SIG-M5 treated with dmso at 0.1 percent for 504 hours (cell line): ENCODE measurements at regions not wholly inside any gene's neighbourhood (a gene's known extent, or its start where the extent isn't known, plus 50 kb on each side); places are given as distances from the start of the nearest gene placed in this dataset.
"Not testable (repeated sequence)": the region's sequence is repeated elsewhere in the genome, so short reads cannot be mapped to it uniquely, and the experiment has no call there.

Experiments
- DNase-seq: peaks from one replicate; lab custom pipeline; 2025; ENCODE audit not compliant: unreplicated experiment; lab: John Stamatoyannopoulos, UW

DNA sequence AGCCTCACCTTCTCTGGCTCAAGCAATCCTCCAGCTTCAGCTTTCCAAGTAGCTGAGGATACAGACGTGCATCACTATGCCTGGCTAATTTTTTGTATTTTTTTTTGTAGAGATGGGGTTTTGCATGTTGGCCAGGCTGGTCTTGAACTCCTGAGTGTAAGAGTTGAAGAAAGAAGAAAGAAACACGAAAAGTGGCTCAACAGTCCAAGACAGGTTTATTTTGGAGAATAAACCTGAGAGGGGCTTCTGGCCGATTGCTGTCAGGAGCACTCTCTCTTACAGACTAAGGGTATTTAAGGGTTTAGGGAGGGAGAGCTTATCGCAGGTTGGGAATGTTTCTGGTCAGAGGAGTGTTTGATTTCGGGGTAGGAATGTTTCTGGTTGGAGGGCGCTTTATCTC lies 75.9 kb downstream of the RRM2 start:
- DNase-seq = not testable (repeated sequence)

DNA sequence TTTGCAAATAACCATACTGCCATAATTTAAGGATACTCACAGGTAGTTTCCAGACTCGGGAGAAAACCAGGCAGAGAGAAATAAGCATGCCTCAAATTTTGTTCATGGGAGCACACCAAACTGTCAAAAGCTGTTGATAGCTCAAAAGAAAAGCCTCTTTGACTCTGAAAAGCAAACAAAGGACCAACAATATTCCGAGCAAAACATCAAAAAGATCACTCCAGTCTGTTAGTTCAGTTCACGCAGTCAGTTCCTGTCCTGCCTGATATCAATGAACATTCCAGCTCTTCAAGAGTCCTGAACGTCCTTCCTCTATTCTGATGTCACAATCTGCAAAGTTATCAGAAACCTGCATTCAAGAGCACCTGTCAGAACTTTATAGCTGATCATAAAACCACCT lies 78.7 kb downstream of the RRM2 start:
- DNase-seq = no peak

DNA sequence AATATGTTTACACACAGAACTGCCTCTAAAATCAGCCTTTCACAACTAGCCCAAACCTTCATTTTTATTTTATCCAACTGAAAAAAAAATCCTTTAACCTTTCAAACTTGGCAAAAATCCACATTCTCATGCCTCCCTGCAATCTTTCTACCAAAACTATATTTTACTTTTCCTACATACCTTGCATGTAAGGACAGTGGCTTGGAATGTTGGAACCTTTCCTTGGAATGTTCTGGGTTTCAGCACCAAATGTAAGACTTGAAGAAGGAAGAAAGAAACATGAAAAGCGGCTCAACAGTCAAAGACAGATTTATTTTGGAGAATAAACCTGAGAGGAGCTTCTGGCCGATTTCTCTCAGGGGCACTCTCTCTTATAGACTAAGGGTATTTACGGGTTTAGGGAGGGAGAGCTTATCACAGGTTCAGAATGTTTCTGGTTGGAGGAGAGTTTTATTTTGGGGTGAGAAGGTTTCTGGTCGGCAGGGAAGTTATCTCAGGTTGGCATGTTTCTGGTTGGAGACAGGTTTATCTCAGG lies 79.7 kb downstream of the RRM2 start:
- DNase-seq = no peak

DNA sequence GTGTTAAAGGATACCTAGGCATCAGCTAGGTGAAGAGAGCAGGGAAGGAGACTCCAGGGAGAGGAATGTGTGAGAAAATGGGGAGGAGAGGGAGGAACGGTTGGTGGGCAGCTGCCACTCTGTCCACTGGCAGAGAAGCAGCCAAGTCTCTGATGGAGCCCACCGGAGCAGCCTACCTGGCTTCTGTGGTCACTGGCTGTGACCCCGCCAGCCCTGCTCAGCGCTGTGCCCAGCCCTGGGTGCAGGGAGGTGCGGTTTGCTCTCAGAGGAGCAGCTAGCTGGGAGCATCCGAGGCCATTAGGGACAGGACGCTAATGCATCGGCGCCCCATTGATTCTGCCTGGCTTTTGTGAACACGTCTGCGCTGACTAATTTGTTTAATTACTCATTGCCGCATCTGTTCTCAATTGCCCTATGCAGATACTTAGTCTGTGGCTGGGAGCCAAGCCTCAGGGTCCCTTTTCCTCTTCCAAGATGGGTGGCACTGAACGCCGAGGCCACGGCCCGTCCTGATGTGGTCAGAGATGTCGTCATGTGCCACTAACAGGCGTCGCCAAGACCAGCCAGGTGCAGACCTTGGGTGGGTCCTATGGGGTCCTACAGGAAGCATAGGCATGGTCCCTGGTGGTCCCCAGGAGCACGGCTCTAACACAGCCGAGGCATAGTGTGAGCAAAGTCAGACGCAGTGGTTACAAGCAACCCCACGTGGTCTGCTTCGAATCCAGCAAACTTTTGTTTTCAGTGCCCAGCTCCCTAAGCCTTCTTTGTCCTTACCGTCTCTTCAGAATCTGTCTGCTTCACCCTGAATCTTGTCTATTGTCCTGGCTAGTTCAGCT lies 82.0 kb downstream of the RRM2 start:
- DNase-seq = no peak

DNA sequence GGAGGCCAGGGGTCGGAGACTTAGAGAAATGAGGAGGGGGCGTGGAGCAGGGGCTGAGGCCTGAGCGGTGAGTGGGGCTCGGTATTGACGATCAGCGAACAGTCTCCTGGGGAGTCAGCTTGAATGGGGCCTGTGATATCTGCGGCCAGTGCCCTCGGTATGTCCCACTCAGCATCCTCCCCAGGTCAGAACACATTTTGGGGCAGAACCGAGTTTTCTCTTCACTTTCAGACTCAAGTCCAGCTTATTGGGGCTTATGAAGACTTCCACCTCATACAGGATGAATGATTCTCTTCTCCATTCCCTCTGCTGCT lies 82.6 kb downstream of the RRM2 start:
- DNase-seq = no peak

DNA sequence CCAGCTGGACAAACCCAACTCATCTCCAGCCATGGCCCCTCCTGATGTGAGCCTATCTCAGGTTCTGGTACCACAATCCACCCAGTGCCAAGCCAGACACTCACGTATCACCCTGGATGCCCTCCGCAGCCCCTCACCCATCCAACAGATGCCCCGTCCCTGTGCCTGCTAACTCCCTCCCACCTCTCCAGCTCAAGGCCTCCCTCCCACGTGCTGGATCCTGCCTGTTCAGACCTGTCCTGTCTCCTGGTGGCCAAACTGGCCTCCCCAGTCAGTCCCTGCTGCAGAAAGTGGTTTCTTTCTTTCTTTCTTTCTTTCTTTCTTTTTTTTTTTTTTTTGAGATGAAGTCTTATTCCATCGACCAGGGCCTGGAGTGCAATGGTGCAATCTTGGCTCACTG lies 86.2 kb downstream of the RRM2 start:
- no peak for DNase-seq

DNA sequence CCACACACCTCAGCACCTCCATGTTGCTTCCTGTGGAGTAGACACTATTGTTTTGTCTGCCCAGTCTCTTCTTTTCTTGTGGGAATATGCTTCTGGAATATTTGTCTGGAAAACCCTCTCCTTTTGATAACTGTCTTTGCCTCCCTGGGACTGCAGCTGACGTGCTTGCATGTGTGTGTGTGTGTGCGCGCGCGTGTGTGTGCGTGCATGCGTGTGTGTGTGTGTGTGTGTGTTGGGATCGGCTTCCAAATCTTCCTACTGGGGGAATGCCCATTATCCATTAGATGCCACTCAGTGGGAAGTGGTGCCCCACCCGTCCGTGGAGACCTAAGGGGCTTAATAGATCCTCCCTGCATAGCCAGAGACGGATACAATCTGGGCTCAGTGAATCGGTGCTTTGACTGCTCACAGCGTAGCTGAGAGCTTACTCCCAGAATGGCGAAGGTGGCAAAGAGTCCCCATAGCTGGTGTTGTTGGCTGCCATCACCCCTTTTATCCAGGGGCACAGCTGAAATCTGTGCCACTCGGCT lies 86.9 kb downstream of the RRM2 start:
- DNase-seq = no peak

DNA sequence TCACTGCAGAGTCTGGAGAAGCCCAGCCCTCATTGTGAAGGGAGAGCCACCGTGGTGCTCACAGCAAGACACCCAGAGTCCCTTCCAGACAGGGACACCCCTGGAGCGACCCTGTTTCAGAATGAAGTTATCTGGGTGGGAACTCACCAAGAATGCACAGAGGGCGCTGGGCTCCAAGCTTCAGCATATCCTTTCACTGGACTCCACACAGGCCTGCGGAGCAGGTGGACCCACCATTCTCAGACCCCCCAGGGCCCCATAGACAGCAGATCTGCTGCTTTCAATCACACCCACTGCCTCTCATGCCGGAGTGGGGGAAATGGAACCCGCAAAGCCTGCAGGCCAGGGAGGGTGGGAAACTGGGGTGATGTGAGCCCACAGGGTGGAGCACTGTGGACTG lies 87.8 kb downstream of the RRM2 start:
- DNase-seq = no peak

DNA sequence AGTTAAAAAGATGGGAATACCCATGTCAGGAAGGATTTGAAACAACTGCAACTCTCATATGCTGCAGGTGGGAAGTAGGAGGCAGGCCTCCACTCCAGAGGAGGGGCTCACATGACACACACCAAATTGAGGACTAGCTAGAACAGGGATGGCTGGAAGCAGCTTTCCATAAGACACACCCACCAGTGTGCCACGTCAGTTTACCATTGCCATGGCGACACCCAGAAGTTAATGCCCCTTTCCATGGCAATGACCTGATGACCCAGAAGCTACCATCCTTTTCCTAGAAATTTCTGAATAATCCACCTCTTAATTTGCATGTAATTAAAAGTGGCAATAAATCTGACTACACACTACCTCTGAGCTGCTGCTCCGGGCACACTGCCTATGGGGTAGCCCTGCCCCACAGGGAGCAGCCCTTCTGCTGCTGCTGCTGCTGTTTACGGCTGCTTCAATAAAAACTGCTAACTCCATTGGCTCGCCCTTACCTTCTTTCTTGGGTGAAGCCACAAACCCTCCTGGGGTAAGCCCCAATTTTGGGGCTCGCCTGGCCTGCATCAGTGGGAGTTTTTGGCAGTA lies 89.4 kb downstream of the RRM2 start:
- no peak for DNase-seq

DNA sequence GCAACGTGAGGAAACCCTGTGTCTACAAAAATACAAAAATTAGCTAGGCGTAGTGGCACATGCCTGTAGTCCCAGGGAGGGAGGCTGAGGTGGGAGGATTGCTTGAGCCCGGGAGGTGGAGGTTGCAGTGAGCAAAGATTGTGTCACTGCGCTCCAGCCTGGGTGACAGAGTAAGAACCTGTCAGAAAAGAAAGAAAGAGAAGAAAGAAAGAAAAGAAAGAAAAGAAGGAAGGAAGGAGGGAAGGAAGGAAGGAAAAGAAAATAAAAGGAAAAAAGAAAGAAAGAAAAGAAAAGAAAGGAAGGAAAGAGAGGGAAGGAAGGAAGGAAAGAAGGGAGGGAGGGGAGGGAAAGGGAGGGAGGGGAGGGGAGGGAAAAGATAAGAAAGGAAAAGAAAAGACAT lies 89.9 kb upstream of the HPCAL1 start:
- DNase-seq = no peak

DNA sequence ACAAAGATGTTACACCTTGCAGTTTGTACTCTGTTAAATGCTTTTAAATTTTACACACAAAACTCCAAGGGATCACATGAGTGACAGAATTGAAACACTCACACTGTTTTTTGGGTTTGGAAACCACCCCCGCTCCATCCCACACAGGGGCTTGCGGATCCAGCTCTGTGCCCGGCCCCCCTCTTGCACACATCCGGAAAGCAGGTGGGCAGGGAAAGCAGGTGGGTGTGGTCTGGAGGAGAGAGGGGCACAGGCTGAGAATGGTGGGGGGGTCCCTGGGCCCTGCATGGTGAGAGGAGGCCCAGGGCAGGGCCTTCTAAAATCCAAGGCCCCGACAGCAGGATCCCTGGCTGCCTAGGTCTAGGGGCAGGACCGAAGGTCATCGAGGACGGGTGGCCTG lies 88.5 kb upstream of the HPCAL1 start:
- DNase-seq = no peak

DNA sequence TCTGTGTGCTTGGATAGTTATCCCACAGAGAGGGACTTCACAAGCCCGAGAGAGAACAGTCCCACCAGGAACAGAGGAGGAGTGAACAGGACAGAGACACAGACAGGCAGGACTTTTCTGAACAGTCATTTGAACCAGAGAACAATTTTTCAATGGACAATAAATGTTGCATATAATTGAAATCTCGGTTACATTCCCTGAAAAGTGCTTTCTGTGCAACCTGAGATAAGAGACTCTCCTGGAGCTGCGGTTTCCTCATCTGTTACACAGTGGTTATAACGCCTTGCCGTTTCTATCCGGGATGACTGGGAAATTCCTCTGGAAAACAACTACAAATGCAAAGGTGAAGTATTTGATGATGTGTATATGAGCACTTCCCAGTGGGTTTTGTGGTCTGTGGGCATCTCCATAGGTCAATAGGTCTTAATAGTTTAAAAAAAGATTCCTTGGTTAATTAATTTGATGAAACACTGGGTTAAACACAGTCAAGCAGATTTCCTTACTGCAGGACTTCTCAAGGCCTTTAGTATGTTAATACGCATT lies 87.2 kb upstream of the HPCAL1 start:
- no peak for DNase-seq

DNA sequence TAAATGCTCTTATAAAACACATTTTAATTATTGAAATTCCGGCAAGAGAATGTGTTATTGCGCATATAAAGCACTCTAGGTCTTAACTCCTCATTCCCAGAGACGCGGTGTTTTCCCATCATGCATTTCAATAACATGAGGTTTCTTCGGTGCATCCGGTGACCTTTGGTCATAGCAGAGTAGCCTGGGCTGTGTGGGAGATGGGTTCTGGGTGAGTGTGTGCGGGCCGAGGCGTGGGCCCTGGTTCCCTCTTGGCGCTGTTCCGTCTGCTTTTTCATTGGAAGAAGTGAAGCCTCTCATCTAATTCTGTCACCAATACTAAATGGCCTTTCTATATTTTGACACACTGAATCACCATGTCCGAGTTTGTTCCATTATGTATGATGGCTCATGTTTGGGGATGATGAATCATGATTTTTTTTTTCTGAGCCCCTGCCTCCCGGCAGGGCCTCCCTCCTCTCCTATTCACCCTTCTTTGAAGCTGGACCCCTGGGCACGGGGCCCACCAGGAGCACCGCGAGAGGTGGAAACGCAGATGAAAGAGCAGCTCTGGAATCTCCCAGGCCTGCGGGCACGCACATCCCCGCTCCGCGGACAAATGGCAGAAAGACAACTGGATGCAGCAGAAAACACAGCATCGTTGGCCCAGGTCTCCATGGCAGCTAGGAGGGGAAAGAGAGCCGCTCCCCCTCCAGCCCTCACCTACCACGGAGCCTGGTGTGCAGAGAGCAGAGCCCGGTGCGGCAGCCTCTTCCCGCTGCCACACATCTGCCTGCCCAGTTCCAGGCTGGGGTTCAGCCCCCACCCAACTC lies 85.8 kb upstream of the HPCAL1 start:
- no peak for DNase-seq

DNA sequence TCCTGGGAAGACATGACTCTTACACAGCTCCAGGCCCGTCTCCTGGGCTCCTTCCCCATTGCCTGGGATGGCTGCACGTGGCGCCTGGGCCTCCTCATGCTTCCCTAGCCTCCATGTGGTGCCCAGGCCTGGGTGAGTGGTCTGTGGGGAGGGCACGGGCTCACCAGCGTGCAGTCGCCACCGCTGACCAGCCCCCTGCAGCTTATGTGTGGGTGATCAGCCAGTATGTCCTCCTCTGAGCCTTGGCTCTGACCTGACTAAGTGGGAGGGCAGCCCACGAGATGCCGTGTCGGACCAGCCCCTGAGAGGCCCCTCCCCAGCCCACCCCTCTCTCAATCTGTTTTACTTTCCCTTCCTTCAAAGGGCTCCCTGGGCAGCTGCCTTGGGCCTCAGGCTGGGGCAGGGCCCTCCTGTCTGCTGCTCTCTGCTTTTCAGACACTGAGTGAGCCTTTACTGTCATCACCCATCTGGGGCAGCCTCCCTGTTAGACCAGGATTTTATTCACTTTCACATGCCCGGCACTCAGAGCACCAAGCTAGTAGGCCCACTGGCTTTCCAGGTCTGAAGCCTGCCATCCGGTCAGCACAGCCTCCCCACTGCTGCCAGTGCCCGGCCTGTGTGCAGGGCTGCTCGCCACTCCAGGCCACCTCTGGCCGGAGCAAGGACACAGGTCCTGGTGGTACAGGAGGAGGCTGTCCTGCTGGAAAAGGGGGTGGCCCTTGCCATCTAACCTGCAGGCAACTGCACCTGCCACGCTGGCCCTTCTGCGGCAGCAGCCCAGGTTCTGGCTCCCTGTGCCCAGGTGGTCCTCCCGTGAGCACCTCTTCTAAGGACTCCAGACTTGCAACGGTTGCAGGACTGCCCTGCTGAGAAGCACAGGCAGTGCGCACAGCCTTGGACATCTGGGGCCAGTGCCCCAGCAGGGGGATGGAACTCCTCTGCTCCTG lies 84.9 kb upstream of the HPCAL1 start:
- DNase-seq = no peak

DNA sequence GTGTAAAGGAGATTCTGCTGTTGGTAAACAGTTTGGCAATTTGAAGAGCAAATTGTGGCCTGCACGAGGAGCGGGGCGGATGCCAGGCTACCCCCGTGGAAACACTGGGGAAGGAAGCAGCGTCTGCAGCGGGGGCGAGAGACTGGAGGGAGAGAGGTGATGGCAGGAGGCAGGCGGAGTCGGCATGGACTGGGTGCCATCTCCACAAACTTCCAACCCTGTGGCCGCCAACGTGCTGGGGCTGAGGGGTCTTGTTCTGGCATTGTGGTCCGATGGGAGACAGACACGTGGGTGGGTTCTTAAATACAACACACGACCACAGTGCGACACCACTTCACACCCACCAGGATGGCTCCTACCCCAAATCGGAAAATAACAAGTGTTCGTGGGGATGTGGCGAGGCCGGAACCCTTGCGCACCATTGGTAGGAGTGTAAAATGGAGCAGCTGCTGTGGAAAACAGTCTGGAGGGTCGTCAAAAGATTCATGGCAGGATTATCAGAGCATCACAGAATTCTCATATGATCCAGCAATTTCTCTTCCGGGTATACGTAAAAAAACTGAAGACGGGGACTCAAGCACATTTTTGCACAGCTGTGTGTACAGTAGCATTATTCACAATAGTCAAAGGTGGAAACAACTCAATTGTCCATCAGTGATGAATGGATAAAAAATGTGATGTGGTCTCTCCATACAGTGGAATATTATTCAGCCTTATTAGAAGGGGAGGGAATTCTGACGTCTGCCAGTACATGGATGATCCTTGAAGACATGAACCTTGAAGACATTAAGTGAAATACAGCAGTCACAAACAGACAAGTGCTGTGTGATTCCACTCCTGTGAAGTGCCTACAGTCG lies 82.4 kb upstream of the HPCAL1 start:
- no peak for DNase-seq

DNA sequence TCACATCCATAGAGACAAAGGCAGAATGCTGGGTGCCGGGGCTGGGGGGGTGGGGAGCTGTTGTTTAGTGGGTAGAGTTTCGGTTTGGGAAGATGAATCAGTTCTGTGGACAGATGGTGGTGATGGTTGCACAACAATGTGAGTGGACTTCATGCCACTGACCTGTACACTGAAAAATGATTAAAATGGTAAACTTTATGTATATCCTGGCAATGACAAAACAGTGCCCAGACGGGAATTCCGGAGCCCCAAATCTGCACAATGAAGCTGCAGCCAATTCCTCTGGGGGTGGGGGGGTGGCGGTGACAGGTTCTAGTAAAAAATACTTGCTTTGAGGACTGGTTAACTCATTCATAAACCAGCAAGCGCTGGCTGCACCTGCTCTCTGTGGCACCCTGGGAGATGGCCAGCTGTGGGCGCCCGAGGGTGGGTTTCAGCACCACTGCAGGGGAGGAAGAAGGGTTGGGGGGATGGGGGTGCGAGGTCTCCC lies 81.8 kb upstream of the HPCAL1 start:
- no peak for DNase-seq

DNA sequence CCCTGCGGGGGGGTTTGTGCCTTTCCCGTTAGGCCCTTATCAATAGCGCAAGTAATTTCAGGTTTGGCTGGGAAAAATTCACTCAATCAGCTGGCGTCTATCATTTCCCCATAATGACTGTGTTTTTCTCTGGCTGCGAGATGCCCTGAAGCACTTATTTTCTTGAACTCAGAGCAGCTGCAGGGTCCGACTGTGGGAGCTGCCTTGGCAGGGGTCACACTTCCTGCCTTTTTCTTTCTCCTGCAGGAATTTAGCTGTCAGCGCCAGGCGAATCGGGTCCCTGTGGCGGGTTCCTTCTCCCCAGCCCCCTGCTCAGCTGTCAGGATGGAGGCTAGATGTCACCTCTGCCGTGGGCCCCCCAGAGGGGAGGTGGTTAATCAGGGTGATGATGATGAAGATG lies 81.3 kb upstream of the HPCAL1 start:
- DNase-seq = no peak

DNA sequence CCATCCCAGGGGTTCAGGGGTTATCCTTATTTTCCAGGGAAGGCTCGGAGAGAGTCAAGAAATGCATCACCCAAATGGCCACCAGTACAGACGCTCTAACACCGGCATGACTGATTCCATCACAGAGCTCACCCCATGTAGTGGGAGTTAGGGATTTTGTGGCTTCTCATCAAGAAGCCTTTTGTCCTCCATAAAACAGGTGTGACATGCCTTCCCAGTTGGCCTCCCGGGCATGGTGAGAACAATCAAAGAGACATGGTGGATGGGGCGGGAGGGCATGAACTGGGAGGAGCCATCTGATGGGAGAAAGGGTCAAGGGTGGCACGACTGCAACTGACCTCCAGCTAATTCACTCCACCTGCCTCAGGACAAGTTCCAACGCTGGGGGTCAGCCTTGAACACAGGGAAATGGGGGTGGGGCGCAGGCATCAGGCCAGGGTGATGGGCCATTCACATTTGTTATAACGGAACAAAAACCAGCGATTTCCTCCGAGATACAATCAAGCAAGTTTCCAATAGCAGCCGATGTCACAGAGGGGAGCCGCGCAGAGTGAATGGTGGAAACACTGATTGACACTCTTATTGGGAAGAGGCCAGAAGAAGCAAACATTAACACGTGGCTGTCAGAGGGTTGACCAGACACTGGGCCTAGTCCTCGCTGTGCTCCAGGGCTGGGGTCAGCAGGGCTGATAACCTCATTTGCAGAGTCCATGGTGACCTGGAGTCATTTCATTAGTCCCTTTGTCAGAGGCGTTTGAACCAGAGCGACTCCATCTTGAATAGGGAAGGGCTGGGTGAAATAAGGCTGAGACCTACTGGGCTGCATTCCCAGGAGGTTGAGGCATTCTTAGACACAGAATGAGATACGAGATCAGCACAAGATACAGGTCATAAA lies 80.5 kb upstream of the HPCAL1 start:
- DNase-seq = no peak
